ENCODE measurements at regions not wholly inside any gene's neighbourhood (a gene's known extent, or its start where the extent isn't known, plus 50 kb on each side); places are given as distances from the start of the nearest gene placed in this dataset.

DNA sequence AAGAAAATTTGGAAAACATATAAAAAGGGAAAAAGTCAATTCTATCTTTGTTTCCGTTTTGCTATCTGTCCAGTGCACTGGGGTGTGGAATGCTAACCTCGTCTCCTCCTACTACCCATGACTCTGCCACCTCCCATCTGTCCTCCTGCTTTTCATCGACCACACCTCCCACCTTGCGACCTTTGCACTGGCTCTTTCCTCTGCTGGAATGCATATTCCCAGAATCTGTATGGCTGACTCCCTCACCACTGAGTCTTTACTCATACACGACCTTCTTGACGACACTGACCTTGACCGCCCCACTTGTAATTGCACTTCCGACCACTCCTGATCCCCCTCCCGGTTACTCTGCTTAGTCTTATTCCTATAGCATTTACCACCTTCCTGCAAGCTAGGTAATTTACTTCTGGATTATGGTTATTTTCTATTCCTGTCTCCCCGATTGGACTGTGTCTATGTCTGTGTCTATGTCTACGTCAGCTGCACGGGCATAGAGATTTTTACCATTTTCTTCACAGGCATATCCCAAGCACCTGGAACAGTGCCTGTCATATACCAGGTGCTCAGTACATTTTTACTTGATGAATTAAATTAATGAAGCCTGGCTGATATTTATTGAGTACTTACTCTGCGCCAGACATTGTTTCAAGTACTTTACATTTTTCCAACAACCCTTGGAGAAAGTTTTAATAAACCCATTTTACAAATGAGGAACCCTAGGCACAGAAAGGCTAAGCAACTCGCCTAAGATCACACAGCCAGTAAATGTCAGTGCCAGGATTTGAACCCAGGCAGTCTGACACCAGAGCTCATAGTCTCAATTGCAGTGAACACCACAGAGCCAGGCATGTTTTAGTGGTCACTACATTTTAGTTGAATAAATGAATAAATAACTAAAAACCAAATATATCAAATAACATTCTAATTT is 54.0 kb upstream of the SLC22A11 start (continued):
- TF ChIP-seq MAZ (IDR thresholded peaks at IDR 0.05; ENCODE audit: borderline replicate concordance, low read depth, low read length): no peak

DNA sequence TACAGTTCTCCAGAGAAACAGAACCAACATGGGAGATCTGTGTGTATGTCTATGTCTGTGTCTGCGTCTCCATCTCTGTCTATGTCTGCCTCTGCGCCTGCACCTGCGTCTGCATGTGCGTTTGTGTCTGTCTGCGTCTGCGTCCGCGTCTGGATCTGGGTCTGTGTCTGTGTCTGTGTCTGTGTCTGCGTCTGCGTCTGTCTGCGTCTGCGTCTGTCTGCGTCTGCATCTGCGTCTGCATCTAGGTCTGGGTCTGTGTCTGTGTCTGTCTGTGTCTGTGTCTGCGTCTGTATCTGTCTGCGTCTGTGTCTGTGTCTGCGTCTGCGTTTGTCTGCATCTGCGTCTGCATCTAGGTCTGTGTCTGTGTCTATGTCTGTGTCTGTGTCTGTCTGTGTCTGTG is 53.1 kb upstream of the SLC22A11 start:
- in situ Hi-C loops (cut with MboI; ENCODE audit: low sequenced_read_pairs): no loop called here
- H3K9me1 ChIP-seq (ENCODE audit: insufficient read depth, low read length): no peaks in the 10 kb centered on the region
- no peak overlapping the region for H2BK5ac ChIP-seq (ENCODE audit: low read depth, low read length, poor library complexity, severe bottlenecking)
- ChIA-PET CTCF (no interaction called here), POLR2A (ENCODE audit: unreplicated experiment) (no interaction called here)
- H3K18ac ChIP-seq (ENCODE audit: low read depth, low read length): no peak overlapping the region
- H2BK20ac ChIP-seq (ENCODE audit: low read depth, low read length): no peak overlapping the region
- H3K4me3 ChIP-seq (ENCODE audit: insufficient read depth, low read depth, low read length): no peak overlapping the region
- H2AK5ac ChIP-seq (ENCODE audit: low read depth, low read length): no peak overlapping the region
- no peak overlapping the region for H2AK9ac ChIP-seq (replicated peaks; ENCODE audit: low read depth, low read length, poor library complexity)
- H3K27ac ChIP-seq (ENCODE audit: insufficient read depth, low read length): no peak overlapping the region
- H3K4me2 ChIP-seq (ENCODE audit: low read depth, low read length): no peak overlapping the region
- H4K91ac ChIP-seq (ENCODE audit: insufficient read depth, low read depth, low read length): no peak overlapping the region
- intact Hi-C loops (cut with micrococcal nuclease): no loop called here
- no peaks in the 10 kb centered on the region for H3K79me1 ChIP-seq (ENCODE audit: low read depth in 1 of 2, low read length in 2 of 2)
- H2BK120ac ChIP-seq (ENCODE audit: low read depth, low read length): no peak overlapping the region
- no peaks in the 10 kb centered on the region for H4K20me1 ChIP-seq (ENCODE audit: insufficient read depth, low read length)
- no peak overlapping the region for H4K5ac ChIP-seq (ENCODE audit: low read depth, low read length)
- 100% methylated on average over 2 of the region's 19 CpGs; no CpG with 5 or more reads in 1 of the 2 experiments for WGBS, 2 experiments (ENCODE audit: extremely low coverage in 2 of 2, insufficient read length in 1 of 2)
- no peak overlapping the region for H3K9ac ChIP-seq (ENCODE audit: low read depth, low read length)
- H2BK15ac ChIP-seq (ENCODE audit: low read depth, low read length): no peak overlapping the region
- peaks cover 37% of the 10 kb centered on the region for H3K27me3 ChIP-seq (ENCODE audit: control insufficient read depth, insufficient read depth, low read length)
- H3K4ac ChIP-seq (ENCODE audit: low read depth, low read length): no peak overlapping the region
- H4K8ac ChIP-seq (ENCODE audit: low read depth in 2 of 2, low read length in 2 of 2): no peak overlapping the region
- DNase-seq (no peak), ATAC-seq (ENCODE audit: low read depth) (no peak)
- H3K23ac ChIP-seq (ENCODE audit: low read depth, low read length): no peak overlapping the region
- H2AFZ ChIP-seq (replicated peaks; ENCODE audit: low read length, poor library complexity): no peak overlapping the region
- dilution Hi-C loops (cut with HindIII; ENCODE audit: low sequenced_read_pairs, unreplicated experiment): no loop called here
- no TSS peak for BruUV-seq (replicated peaks)
- H3K56ac ChIP-seq (ENCODE audit: extremely low read depth, insufficient read depth, low read length): no peak overlapping the region
- H3K9me3 ChIP-seq (ENCODE audit: control insufficient read depth, insufficient read depth, low read length): peaks cover 7% of the 10 kb centered on the region
- no peak overlapping the region for H3K14ac ChIP-seq (replicated peaks; ENCODE audit: low read depth, low read length)
- H3K36me3 ChIP-seq (ENCODE audit: control insufficient read depth, insufficient read depth, low read length): no peaks in the 10 kb centered on the region
- H3K4me1 ChIP-seq (ENCODE audit: control insufficient read depth, insufficient read depth, low read length): no peaks in the 10 kb centered on the region
- TF ChIP-seq MXI1 (IDR thresholded peaks at IDR 0.05; ENCODE audit: borderline replicate concordance, low read depth, low read length) (no peak), NFE2L2 (IDR thresholded peaks at IDR 0.05; ENCODE audit: low read depth, low read length) (no peak), POLR2A (IDR thresholded peaks at IDR 0.05; ENCODE audit: low read depth, low read length) (no peak), RFX5 (IDR thresholded peaks at IDR 0.05; ENCODE audit: low read depth, low read length) (no peak), SMC3 (IDR thresholded peaks at IDR 0.05; ENCODE audit: low read depth, low read length) (no peak), BHLHE40 (IDR thresholded peaks at IDR 0.05; ENCODE audit: low read depth, low read length) (no peak), FOS (IDR thresholded peaks at IDR 0.05; ENCODE audit: low read depth, low read length) (no peak), CHD1 (IDR thresholded peaks at IDR 0.05; ENCODE audit: low read depth, low read length) (no peak), RAD21 (IDR thresholded peaks at IDR 0.05; ENCODE audit: low read length) (no peak), MAZ (IDR thresholded peaks at IDR 0.05; ENCODE audit: borderline replicate concordance, low read depth, low read length) (no peak), RCOR1 (IDR thresholded peaks at IDR 0.05; ENCODE audit: insufficient replicate concordance, low read length) (no peak), CEBPB (IDR thresholded peaks at IDR 0.05; ENCODE audit: low read depth, low read length) (no peak), MAFK (IDR thresholded peaks at IDR 0.05; ENCODE audit: low read depth, low read length) (no peak)
- TF ChIP-seq, protein P1, sequence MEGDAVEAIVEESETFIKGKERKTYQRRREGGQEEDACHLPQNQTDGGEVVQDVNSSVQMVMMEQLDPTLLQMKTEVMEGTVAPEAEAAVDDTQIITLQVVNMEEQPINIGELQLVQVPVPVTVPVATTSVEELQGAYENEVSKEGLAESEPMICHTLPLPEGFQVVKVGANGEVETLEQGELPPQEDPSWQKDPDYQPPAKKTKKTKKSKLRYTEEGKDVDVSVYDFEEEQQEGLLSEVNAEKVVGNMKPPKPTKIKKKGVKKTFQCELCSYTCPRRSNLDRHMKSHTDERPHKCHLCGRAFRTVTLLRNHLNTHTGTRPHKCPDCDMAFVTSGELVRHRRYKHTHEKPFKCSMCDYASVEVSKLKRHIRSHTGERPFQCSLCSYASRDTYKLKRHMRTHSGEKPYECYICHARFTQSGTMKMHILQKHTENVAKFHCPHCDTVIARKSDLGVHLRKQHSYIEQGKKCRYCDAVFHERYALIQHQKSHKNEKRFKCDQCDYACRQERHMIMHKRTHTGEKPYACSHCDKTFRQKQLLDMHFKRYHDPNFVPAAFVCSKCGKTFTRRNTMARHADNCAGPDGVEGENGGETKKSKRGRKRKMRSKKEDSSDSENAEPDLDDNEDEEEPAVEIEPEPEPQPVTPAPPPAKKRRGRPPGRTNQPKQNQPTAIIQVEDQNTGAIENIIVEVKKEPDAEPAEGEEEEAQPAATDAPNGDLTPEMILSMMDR (conservative IDR thresholded peaks at IDR 0.05; ENCODE audit: low read depth, low read length): no peak
- TF ChIP-seq, protein P2, sequence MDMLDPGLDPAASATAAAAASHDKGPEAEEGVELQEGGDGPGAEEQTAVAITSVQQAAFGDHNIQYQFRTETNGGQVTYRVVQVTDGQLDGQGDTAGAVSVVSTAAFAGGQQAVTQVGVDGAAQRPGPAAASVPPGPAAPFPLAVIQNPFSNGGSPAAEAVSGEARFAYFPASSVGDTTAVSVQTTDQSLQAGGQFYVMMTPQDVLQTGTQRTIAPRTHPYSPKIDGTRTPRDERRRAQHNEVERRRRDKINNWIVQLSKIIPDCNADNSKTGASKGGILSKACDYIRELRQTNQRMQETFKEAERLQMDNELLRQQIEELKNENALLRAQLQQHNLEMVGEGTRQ (IDR thresholded peaks at IDR 0.05; ENCODE audit: low read depth, low read length): no peak
